ENCODE measurements at regions not wholly inside any gene's neighbourhood (a gene's known extent, or its start where the extent isn't known, plus 50 kb on each side); places are given as distances from the start of the nearest gene placed in this dataset.

DNA sequence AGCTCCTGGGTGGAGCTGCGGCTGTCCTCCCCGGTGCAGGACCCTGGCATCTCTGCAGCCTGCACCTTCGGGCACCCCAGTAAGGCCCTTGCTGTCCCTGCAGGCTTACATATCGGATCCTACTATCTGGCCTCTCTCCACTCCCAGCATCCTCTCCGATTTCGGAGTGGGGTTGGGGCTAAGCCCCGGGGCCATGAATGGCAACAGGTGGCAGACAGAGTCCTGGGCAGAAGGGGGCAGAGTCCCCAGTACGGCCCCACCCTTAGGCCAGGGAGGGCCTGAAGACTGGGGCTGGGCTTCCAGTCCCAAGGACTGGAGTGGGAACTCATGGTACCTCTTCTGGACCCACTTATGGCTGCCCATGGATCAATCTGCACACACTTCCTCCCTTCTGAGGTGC, 180.4 kb upstream of the MC4R start:
- TF ChIP-seq, protein P1, sequence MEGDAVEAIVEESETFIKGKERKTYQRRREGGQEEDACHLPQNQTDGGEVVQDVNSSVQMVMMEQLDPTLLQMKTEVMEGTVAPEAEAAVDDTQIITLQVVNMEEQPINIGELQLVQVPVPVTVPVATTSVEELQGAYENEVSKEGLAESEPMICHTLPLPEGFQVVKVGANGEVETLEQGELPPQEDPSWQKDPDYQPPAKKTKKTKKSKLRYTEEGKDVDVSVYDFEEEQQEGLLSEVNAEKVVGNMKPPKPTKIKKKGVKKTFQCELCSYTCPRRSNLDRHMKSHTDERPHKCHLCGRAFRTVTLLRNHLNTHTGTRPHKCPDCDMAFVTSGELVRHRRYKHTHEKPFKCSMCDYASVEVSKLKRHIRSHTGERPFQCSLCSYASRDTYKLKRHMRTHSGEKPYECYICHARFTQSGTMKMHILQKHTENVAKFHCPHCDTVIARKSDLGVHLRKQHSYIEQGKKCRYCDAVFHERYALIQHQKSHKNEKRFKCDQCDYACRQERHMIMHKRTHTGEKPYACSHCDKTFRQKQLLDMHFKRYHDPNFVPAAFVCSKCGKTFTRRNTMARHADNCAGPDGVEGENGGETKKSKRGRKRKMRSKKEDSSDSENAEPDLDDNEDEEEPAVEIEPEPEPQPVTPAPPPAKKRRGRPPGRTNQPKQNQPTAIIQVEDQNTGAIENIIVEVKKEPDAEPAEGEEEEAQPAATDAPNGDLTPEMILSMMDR (IDR thresholded peaks at IDR 0.05): no peak
- TF ChIP-seq, protein P2, sequence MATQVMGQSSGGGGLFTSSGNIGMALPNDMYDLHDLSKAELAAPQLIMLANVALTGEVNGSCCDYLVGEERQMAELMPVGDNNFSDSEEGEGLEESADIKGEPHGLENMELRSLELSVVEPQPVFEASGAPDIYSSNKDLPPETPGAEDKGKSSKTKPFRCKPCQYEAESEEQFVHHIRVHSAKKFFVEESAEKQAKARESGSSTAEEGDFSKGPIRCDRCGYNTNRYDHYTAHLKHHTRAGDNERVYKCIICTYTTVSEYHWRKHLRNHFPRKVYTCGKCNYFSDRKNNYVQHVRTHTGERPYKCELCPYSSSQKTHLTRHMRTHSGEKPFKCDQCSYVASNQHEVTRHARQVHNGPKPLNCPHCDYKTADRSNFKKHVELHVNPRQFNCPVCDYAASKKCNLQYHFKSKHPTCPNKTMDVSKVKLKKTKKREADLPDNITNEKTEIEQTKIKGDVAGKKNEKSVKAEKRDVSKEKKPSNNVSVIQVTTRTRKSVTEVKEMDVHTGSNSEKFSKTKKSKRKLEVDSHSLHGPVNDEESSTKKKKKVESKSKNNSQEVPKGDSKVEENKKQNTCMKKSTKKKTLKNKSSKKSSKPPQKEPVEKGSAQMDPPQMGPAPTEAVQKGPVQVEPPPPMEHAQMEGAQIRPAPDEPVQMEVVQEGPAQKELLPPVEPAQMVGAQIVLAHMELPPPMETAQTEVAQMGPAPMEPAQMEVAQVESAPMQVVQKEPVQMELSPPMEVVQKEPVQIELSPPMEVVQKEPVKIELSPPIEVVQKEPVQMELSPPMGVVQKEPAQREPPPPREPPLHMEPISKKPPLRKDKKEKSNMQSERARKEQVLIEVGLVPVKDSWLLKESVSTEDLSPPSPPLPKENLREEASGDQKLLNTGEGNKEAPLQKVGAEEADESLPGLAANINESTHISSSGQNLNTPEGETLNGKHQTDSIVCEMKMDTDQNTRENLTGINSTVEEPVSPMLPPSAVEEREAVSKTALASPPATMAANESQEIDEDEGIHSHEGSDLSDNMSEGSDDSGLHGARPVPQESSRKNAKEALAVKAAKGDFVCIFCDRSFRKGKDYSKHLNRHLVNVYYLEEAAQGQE (IDR thresholded peaks at IDR 0.05; ENCODE audit: insufficient read depth in 1 of 2, low read depth in 2 of 2, low read length in 1 of 2): no peak
- no peak for TF ChIP-seq SIN3A (IDR thresholded peaks at IDR 0.05; ENCODE audit: borderline replicate concordance, insufficient read depth, low read depth, low read length)
